ENCODE measurements at regions not wholly inside any gene's neighbourhood (a gene's known extent, or its start where the extent isn't known, plus 50 kb on each side); places are given as distances from the start of the nearest gene placed in this dataset.
A peak's percentile ranks its signal among the peaks of the same experiment; 100 is the strongest.
"Not testable (repeated sequence)": the region's sequence is repeated elsewhere in the genome, so short reads cannot be mapped to it uniquely, and the experiment has no call there.

GRCh38 chr2:55124682-55125081 is 74.4 kb upstream of the RTN4 start:
- not testable (repeated sequence) for DNase-seq

DNA sequence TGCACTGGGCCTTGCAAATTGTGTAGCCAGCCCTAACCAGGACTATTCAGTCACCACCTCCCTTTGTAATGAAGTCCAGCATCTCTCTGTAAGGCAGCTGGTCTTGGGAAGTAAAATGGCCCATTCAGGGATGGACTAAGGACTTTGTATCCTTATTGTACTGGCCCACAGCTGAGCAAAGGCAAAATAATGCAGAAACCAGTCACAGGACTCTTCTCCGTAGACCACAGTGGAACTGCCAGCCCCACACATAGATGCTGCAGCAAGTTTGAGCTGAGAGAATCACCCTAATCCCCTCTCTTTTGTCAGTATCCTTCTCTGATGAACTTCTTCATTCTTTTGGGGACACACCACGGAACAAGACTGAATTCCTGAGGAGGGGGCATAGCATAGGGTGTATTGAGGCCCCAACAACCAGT is 73.6 kb upstream of the RTN4 start:
- no peak for DNase-seq

- DNase-seq: peak; percentile 81
These were observed 70.5 kb upstream of the RTN4 start for GRCh38 chr2:55120634-55121359.

DNA sequence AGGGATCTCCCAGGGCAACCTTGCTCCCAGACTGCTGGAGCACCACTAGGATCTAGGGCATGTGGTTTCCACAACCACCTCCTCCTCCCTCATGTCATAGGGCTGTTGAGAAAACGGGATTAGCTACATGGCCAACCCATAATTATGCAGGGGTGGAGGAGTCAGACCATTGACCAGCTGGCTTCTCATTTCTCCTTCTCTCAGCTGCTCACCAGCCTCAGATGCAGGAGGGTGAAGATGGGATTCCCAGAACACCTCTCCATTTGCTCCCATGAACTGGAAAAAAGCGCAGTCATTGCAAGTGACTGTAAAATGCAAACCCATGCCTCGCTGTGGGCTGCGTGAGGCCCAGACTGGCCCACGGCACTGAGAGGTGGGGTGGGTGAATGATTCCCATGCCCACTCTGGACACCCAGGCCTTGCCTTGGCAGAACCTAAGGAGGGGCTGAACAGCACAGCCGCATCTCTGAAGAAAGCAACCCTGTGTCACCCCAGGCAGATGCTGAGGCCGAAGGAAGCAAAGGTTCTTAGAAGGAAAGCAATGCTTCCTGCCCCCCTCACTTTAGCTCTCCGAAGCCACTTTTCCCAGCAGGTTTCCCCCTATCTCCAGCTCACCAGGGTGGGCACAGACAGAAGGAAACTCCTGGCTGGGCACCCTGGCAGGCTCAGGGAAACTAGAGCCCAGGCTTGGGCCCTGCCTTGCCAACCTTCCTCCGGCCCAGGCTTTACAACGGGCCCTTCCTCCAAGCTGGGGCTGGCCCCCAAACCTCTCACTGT is 69.6 kb upstream of the RTN4 start:
- DNase-seq: peak; percentile 65

- peak; percentile 44 for DNase-seq
These were observed 68.4 kb upstream of the RTN4 start for GRCh38 chr2:55118643-55119083.

GRCh38 chr2:55116966-55117365 is 66.7 kb upstream of the RTN4 start:
- no peak for DNase-seq

- DNase-seq: no peak
These were observed 66.3 kb upstream of the RTN4 start for GRCh38 chr2:55116598-55116964.

DNA sequence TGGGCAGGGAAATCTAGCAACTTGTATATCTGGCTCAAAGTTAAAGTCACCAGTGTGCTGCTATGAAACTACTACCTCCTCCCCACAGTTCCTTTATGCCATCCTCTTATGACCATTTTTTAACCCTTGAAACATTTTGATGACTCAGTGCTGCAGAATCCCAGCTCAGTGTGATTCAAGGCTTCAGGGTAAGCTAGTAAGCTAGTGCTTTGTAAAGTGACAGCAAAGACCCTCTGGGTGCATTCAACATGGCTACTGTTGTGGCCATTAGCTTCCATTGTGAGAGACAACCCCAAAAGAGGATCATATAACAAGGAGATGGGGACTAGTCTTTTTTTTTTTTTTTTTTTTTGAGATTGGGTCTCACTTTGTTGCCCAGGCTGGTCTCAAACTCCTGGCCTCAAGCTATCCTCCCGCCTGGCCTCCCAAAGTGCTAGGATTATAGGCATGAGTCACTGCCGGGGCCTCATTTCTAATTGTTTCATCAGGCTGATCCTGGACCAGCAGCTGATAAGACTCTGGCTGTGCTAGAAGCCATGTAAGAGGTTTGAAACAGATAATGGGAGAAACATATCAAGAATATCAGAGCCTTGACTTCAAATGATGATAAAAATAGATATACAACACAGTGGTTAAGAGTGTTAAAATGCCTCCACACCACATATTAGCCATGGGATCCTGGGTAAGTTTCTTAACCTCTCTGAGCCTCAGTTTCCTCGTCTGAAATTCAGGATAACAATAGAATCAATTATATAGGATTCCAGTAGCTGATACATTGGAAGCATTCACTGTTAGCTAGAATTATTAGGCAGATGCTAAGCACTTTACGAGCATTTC is 65.7 kb upstream of the RTN4 start:
- no peak for DNase-seq

DNA sequence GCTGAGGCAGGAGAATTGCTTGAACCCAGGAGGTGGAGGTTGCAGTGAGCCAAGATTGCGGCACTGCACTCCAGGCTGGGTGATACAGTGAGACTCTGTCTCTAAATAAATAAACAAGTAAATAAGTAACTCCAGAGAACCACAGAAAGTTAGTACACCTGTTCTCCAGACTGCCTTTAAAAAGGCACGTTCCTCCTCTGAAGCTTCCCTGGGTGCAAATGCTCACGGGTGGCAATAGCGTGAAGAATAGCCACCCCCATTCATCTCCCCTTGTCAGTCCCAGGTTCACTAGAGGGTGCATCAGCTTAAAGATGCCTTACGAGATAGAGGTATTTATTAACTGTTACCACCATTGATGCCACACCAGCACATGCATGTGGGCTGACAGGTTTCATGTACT is 64.3 kb upstream of the RTN4 start:
- DNase-seq: no peak

- no peak for DNase-seq
These were observed 63.8 kb upstream of the RTN4 start for GRCh38 chr2:55114082-55114481.

GRCh38 chr2:55112229-55113031 is 62.2 kb upstream of the RTN4 start:
- peak; percentile 77 for DNase-seq

DNA sequence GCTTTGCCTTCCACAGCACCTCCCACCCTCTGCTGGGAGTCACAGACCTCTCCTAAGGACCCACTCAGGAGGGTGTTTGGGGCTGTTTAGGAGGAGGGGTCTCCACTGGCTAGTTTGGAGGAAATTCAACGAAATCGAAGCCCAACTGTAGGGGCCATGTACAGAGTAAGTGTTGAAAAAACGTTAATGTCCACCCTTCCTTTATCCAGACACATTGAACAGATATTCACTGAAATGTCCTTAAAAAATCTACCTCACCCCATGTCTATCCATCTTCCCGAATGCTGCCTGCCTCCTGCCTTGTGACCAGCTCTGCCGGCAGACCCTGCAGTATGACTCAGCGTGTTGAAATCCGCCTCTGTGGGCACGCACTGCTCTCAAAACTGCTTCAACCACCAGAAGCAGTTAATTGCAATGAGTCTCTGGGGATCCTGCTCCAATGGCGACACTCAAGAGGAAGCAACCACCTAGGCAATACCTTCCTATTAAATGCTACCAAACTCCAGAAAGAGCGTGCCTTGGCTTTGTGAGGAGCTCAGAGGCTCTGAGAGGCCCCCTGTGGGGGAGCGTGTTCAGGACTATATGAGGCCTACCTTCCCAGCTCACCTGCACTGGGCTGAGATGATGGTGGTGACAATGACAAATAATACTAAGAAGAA is 61.4 kb upstream of the RTN4 start:
- peak; percentile 60 for DNase-seq

- no peak for DNase-seq
These were observed 60.9 kb upstream of the RTN4 start for GRCh38 chr2:55111230-55111569.

- peak; percentile 42 for DNase-seq
These were observed 59.1 kb upstream of the RTN4 start for GRCh38 chr2:55109219-55109891.

- DNase-seq: peak; percentile 15
These were observed 58.4 kb upstream of the RTN4 start for GRCh38 chr2:55108456-55109160.

- DNase-seq: no peak
These were observed 57.2 kb upstream of the RTN4 start for GRCh38 chr2:55107436-55107835.

- DNase-seq: no peak
These were observed 55.9 kb upstream of the RTN4 start for GRCh38 chr2:55106148-55106547.

- no peak for DNase-seq
These were observed 55.2 kb upstream of the RTN4 start for GRCh38 chr2:55105456-55105855.

DNA sequence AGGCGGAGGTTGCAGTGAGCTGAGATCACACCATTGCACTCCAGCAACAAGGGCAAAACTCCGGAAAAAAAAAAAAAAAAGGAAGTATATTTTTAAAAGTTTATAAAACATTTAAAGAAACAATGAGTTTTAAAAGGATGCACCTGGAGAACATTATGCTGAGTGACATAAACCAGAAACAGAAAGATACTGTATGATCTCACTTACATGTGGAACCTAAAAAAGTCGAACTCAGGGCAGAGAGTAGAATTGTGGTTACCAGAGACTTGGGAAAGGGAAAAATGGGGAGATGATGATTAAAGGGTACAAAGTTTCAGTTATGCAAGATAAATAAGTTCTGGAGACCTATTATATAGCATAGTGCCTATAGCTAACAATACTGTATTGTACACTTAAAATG is 52.8 kb upstream of the RTN4 start:
- DNase-seq: no peak

DNA sequence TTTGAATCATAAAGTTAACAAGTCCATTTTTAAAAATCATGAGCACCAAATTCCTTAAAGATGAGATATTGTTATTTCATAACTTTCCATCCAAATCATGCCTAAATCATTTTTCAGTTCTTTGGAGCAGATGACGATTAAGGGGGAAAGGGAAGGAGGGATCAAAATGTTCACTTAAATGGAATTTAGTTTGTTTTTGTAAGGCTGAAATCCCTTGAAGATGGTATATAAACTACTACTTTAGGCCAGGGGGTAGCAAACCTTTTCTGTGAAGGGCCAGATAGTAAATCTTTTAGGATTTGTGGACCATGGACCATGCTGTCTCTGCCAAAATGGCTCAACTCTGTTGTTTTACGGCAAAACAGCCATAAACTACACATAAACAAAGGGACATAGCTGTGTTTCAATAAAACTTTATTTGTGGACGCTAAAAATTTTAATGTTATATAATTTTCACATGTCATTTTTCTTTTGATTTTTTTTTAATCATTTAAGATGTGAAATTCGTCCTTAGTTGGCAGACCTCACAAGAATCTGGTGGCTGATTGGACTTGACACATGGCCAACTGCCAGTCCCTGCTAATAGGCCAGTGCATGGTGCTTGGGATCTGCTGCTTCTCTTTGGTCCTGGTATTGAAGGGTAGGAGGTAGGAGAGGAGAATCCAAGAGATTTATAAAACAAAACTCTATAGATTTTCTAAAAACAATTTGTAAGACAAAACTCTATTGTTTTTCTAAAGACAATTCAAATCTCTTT is 52.0 kb upstream of the RTN4 start:
- no peak for DNase-seq
